ENCODE measurements at regions not wholly inside any gene's neighbourhood (a gene's known extent, or its start where the extent isn't known, plus 50 kb on each side); places are given as distances from the start of the nearest gene placed in this dataset.

DNA sequence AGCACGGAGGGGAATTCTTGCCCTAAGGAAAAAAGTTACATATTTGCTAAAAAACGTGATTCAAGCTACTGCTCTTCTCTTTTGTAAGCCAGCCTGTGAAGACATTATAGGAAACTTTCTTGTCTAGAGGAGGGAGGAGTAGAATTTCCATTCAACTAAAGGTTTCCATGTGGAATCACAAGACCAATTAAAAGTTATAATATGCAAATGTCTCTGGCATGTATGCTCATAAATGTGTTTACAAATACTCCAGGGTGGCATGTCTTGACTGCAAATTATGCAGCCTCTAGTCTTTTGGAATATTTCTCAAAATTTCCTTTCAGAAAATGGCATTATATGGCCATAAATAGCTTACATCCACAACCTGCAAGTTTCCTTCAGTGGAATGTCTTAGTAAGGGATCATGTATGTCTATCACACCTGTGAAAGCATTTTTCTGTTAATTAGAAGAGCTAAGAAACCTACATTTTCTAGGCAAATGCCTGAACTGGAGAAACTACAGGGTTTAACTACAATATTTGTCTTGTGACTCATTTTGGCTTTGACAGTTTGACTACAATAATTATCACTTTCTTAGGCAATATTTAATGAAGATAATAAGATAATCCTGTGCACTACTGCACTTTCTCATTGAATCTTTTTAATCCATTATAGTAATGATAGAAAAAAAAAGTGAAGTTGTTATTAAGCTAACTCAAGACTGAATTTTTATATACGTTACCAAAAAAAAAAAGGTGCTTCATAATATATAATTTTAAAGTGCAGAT lies 111.1 kb upstream of the C10orf90 start:
- Mint-ChIP-seq H3K27ac (no peak overlapping the region), H3K4me3 (no peak overlapping the region), H3K9me3 (peaks cover 2 to 4% (median 4%) of the 10 kb centered on the region in 3 donors), H3K4me1 (no peaks in the 10 kb centered on the region), H3K36me3 (no peaks in the 10 kb centered on the region), H3K27me3 (peaks cover 0 to 6% of the 10 kb centered on the region in 2 donors)
- Histone ChIP-seq H3K27ac (ENCODE audit: low read length) (no peak overlapping the region), H3K36me3 (ENCODE audit: control insufficient read depth in 2 of 2, extremely low read depth in 1 of 2, insufficient read depth in 1 of 2, low read length in 1 of 2) (no peaks in the 10 kb centered on the region), H3K27me3 (replicated peaks in 1 of 2; ENCODE audit: control insufficient read depth in 2 of 2, extremely low read depth in 1 of 2, insufficient read depth in 2 of 2, low read length in 1 of 2) (no peaks in the 10 kb centered on the region), H3K9me3 (no peaks in the 10 kb centered on the region), H3K4me3 (ENCODE audit: control insufficient read depth in 1 of 2, extremely low read depth in 1 of 2, low read length in 1 of 2) (no peak overlapping the region), H3K4me1 (ENCODE audit: control insufficient read depth in 1 of 2, extremely low read depth in 1 of 2, insufficient read depth in 2 of 2, low read length in 2 of 2) (no peaks in the 10 kb centered on the region)
- CTCF ChIA-PET = no interaction called here
- DNase-seq = no peak
- no peak for ATAC-seq (replicated peaks in 1 of 4)
- POLR2A ChIA-PET = no interaction called here
- WGBS (ENCODE audit: insufficient coverage) = no CpG with 5 or more reads among the region's 3 CpGs

DNA sequence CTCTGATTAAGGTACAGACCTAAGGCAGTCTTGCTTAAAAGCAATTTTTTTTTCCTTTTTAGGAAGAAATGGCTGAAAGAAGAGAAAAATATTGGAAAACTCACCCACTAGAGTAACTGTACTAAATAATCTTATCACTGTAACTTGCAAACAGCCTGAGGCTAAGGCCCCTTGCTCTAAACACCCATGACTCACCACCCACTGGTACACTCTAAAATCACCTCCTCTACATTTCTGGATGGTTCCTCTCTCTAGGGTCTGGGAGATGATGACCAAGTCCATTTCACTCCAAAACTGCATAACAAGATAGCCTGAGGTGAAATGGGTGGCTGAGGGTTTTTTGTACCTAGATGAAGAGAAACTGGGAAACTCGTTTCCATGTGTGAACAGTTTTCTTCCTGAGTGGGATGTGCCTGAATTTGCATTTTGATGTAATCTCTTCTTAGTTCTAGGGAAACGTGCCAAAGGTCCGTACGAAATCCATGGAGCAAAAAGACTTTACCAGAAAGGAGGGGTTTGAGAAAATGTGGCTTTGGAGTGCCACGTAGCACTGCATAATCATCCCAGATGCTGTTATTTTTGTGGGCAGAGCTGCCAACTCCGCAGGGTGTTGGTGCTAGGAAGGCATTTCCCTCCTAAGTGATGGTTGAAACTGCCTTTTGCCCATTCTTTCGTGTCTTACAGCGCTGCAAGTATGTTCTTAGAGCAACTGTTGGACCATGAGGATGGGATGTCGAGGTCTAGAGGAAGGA lies 113.5 kb upstream of the C10orf90 start:
- H3K9me3 ChIP-seq = no peaks in the 10 kb centered on the region
- POLR2A ChIA-PET = no interaction called here
- Mint-ChIP-seq H3K27ac (no peak overlapping the region), H3K4me1 (no peaks in the 10 kb centered on the region), H3K27me3 (peaks cover 0 to 6% of the 10 kb centered on the region in 2 donors), H3K36me3 (no peaks in the 10 kb centered on the region), H3K9me3 (peaks cover 2 to 4% (median 4%) of the 10 kb centered on the region in 3 donors), H3K4me3 (no peak overlapping the region)
- H3K4me1 ChIP-seq (ENCODE audit: control insufficient read depth in 1 of 2, extremely low read depth in 1 of 2, insufficient read depth in 2 of 2, low read length in 2 of 2) = no peaks in the 10 kb centered on the region
- no peak overlapping the region for H3K4me3 ChIP-seq (ENCODE audit: control insufficient read depth in 1 of 2, extremely low read depth in 1 of 2, low read length in 1 of 2)
- CTCF ChIA-PET = no interaction called here
- no peak overlapping the region for H3K27ac ChIP-seq (ENCODE audit: low read length)
- no peaks in the 10 kb centered on the region for H3K36me3 ChIP-seq (ENCODE audit: control insufficient read depth in 2 of 2, extremely low read depth in 1 of 2, insufficient read depth in 1 of 2, low read length in 1 of 2)
- DNase-seq (no peak), ATAC-seq (replicated peaks in 1 of 4) (no peak)
- no peaks in the 10 kb centered on the region for H3K27me3 ChIP-seq (replicated peaks in 1 of 2; ENCODE audit: control insufficient read depth in 2 of 2, extremely low read depth in 1 of 2, insufficient read depth in 2 of 2, low read length in 1 of 2)
- WGBS (ENCODE audit: insufficient coverage) = 77% methylated on average over 2 of the region's 9 CpGs

DNA sequence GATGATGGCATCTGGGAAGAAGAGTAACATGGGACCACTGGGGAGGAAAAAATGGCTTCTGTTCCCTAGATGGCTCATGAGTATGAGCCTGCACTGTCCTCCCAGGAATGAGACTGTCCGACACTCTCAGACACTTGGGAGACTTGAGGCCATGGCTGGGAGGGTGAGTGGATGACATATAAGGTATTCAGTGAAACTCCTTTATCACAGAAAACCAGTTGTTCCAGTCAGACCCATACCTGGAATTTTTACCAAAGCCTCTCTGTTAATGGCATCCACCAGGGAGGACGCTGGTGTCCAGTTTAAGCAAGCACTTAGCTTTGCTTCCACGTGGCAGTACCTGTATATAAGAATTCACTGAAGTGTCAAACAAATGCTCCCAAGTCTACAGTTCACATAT lies 116.7 kb upstream of the C10orf90 start:
- H3K36me3 Mint-ChIP-seq = no peaks in the 10 kb centered on the region
- 70% methylated on average over 2 of the region's 3 CpGs for WGBS (ENCODE audit: insufficient coverage)
- Histone ChIP-seq H3K9me3 (no peaks in the 10 kb centered on the region), H3K27me3 (replicated peaks in 1 of 2; ENCODE audit: control insufficient read depth in 2 of 2, extremely low read depth in 1 of 2, insufficient read depth in 2 of 2, low read length in 1 of 2) (no peaks in the 10 kb centered on the region), H3K4me3 (ENCODE audit: control insufficient read depth in 1 of 2, extremely low read depth in 1 of 2, low read length in 1 of 2) (no peak overlapping the region), H3K27ac (ENCODE audit: low read length) (no peak overlapping the region), H3K36me3 (ENCODE audit: control insufficient read depth in 2 of 2, extremely low read depth in 1 of 2, insufficient read depth in 1 of 2, low read length in 1 of 2) (no peaks in the 10 kb centered on the region), H3K4me1 (ENCODE audit: control insufficient read depth in 1 of 2, extremely low read depth in 1 of 2, insufficient read depth in 2 of 2, low read length in 2 of 2) (no peaks in the 10 kb centered on the region)
- peaks cover 2 to 4% (median 4%) of the 10 kb centered on the region in 3 donors for H3K9me3 Mint-ChIP-seq
- no peak overlapping the region for H3K27ac Mint-ChIP-seq
- peaks cover 0 to 6% of the 10 kb centered on the region in 2 donors for H3K27me3 Mint-ChIP-seq
- no peaks in the 10 kb centered on the region for H3K4me1 Mint-ChIP-seq
- ChIA-PET CTCF (no interaction called here), POLR2A (no interaction called here)
- H3K4me3 Mint-ChIP-seq = no peak overlapping the region
- DNase-seq (no peak), ATAC-seq (replicated peaks in 1 of 4) (no peak)

DNA sequence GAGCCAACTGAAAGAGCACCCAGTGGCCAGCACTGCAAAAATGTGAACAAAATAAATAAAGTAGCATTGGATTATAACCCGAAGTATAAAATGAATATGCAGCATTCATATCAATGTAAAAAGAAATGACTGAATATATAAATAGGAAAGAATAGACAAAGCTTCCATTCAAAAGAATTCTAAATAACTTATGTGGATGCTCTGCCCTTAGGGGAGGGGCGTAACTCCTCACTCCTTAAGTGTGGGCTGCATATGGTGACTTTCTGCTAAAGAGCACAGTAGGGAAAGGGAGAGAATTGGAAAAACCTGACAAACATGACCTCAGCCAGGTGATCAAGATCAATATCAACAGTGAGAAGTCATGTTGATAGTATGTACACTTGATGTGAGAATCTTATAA lies 109.9 kb upstream of the DOCK1 start:
- Histone ChIP-seq H3K4me1 (ENCODE audit: control insufficient read depth in 1 of 2, extremely low read depth in 1 of 2, insufficient read depth in 2 of 2, low read length in 2 of 2) (no peaks in the 10 kb centered on the region), H3K9me3 (no peaks in the 10 kb centered on the region), H3K36me3 (ENCODE audit: control insufficient read depth in 2 of 2, extremely low read depth in 1 of 2, insufficient read depth in 1 of 2, low read length in 1 of 2) (no peaks in the 10 kb centered on the region), H3K27me3 (replicated peaks in 1 of 2; ENCODE audit: control insufficient read depth in 2 of 2, extremely low read depth in 1 of 2, insufficient read depth in 2 of 2, low read length in 1 of 2) (no peaks in the 10 kb centered on the region), H3K27ac (ENCODE audit: low read length) (no peak overlapping the region), H3K4me3 (ENCODE audit: control insufficient read depth in 1 of 2, extremely low read depth in 1 of 2, low read length in 1 of 2) (no peak overlapping the region)
- H3K9me3 Mint-ChIP-seq = peaks cover 6 to 25% (median 8%) of the 10 kb centered on the region in 3 donors
- WGBS (ENCODE audit: insufficient coverage) = no CpG with 5 or more reads among the region's 2 CpGs
- POLR2A ChIA-PET = no interaction called here
- ATAC-seq (replicated peaks in 1 of 4) (no peak), DNase-seq (no peak)
- H3K36me3 Mint-ChIP-seq = no peaks in the 10 kb centered on the region
- no peaks in the 10 kb centered on the region for H3K27me3 Mint-ChIP-seq
- no peaks in the 10 kb centered on the region for H3K4me1 Mint-ChIP-seq
- no peak overlapping the region for H3K27ac Mint-ChIP-seq
- CTCF ChIA-PET = no interaction called here
- H3K4me3 Mint-ChIP-seq = no peak overlapping the region

DNA sequence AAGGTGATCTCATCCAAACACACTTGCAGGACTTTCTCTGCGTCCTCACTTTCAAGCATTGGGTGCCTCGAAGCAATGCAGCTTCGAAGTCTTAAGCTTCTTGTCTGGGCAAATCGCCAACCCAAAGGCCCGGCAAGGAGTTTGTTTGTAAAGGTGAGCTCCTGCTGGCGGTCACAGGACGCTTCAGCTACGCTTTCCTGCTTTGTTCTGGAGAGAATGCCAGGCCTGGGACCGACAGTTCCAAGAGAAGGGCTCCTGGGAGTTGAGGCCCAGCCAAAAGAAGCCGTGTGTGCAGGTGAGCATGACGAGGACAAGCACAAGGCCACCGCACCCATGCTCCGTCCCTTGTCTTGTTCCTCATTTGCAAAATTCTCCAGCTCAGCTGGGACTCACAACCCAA lies 106.6 kb upstream of the DOCK1 start:
- Histone ChIP-seq H3K4me1 (ENCODE audit: control insufficient read depth in 1 of 2, extremely low read depth in 1 of 2, insufficient read depth in 2 of 2, low read length in 2 of 2) (no peaks in the 10 kb centered on the region), H3K9me3 (no peaks in the 10 kb centered on the region), H3K4me3 (ENCODE audit: control insufficient read depth in 1 of 2, extremely low read depth in 1 of 2, low read length in 1 of 2) (no peak overlapping the region), H3K27ac (ENCODE audit: low read length) (no peak overlapping the region), H3K36me3 (ENCODE audit: control insufficient read depth in 2 of 2, extremely low read depth in 1 of 2, insufficient read depth in 1 of 2, low read length in 1 of 2) (no peaks in the 10 kb centered on the region), H3K27me3 (replicated peaks in 1 of 2; ENCODE audit: control insufficient read depth in 2 of 2, extremely low read depth in 1 of 2, insufficient read depth in 2 of 2, low read length in 1 of 2) (no peaks in the 10 kb centered on the region)
- no peak overlapping the region for H3K4me3 Mint-ChIP-seq
- H3K4me1 Mint-ChIP-seq = no peaks in the 10 kb centered on the region
- peaks cover 1 to 12% (median 6%) of the 10 kb centered on the region in 3 donors for H3K9me3 Mint-ChIP-seq
- no peaks in the 10 kb centered on the region for H3K36me3 Mint-ChIP-seq
- no peak overlapping the region for H3K27ac Mint-ChIP-seq
- POLR2A ChIA-PET = no interaction called here
- 68% methylated on average over 12 of the region's 13 CpGs for WGBS (ENCODE audit: insufficient coverage)
- H3K27me3 Mint-ChIP-seq = no peaks in the 10 kb centered on the region
- CTCF ChIA-PET = no interaction called here
- DNase-seq = no peak
- ATAC-seq (replicated peaks in 1 of 4) = no peak

DNA sequence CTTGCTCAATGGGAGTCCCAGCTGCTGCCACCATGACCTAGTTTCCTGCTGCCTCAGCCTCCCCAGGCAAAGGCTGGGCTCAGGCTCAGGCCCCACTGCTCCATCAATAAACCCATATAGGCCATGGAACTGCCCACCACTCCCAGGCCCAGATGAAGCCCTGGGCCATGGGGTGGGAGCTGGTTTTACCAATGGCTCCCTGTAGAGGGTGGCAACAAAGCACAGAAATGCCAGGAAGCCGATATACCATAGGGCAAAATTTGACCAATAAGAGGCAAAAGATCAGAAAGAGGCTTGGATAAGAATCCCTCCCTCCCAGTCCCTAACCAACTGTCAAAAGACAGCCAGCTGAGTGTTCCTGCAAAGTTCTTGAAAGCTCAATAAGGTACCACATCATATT lies 101.8 kb upstream of the DOCK1 start:
- no peak for ATAC-seq (replicated peaks in 1 of 4)
- Histone ChIP-seq H3K36me3 (ENCODE audit: control insufficient read depth in 2 of 2, extremely low read depth in 1 of 2, insufficient read depth in 1 of 2, low read length in 1 of 2) (no peaks in the 10 kb centered on the region), H3K9me3 (no peaks in the 10 kb centered on the region), H3K4me1 (ENCODE audit: control insufficient read depth in 1 of 2, extremely low read depth in 1 of 2, insufficient read depth in 2 of 2, low read length in 2 of 2) (no peaks in the 10 kb centered on the region), H3K27me3 (replicated peaks in 1 of 2; ENCODE audit: control insufficient read depth in 2 of 2, extremely low read depth in 1 of 2, insufficient read depth in 2 of 2, low read length in 1 of 2) (no peaks in the 10 kb centered on the region), H3K4me3 (ENCODE audit: control insufficient read depth in 1 of 2, extremely low read depth in 1 of 2, low read length in 1 of 2) (no peak overlapping the region), H3K27ac (ENCODE audit: low read length) (no peak overlapping the region)
- Mint-ChIP-seq H3K36me3 (no peaks in the 10 kb centered on the region), H3K27me3 (peaks cover 0 to 5% of the 10 kb centered on the region in 2 donors), H3K4me3 (no peak overlapping the region), H3K27ac (no peak overlapping the region), H3K9me3 (peaks cover 0 to 12% (median 2%) of the 10 kb centered on the region in 3 donors), H3K4me1 (no peaks in the 10 kb centered on the region)
- POLR2A ChIA-PET = no interaction called here
- DNase-seq = no peak
- CTCF ChIA-PET = no interaction called here
- no CpG with 5 or more reads among the region's 1 CpG for WGBS (ENCODE audit: insufficient coverage)
